ENCODE measurements at regions not wholly inside any gene's neighbourhood (a gene's known extent, or its start where the extent isn't known, plus 50 kb on each side); places are given as distances from the start of the nearest gene placed in this dataset.
"Not testable (repeated sequence)": the region's sequence is repeated elsewhere in the genome, so short reads cannot be mapped to it uniquely, and the experiment has no call there.

DNA sequence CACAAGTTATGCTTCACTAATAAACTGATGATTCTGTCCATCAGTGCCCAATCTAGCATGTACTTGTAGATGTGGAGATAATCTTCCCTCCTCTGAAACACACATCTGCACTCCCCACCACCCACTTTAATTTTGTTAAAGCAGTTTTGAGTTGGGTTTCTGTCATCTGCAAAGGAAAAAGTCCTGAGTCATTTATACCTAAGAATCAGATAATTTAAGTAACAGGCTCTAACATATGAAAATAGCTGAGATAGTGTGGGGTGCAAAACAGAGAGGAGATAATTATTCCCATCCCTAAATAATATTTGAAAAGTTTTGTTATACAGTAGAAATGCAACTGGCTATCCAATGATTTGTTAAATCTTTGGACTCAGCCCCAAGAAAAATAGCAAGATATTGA is 67.7 kb upstream of the ALOX12 start:
- Histone ChIP-seq H3K9me3 (replicated peaks in 1 of 3) (no peaks in the 10 kb centered on the region), H3K27ac (no peak overlapping the region), H3K27me3 (no peaks in the 10 kb centered on the region), H3K36me3 (replicated peaks in 1 of 2) (no peaks in the 10 kb centered on the region), H3K4me1 (replicated peaks in 1 of 2) (no peaks in the 10 kb centered on the region), H3K4me3 (no peak overlapping the region)
- intact Hi-C loops (cut with DNase I) = no loop called here
- DNase-seq = no peak
- TF ChIP-seq POLR2A (IDR thresholded peaks at IDR 0.05) = no peak
- TF ChIP-seq, protein P1, sequence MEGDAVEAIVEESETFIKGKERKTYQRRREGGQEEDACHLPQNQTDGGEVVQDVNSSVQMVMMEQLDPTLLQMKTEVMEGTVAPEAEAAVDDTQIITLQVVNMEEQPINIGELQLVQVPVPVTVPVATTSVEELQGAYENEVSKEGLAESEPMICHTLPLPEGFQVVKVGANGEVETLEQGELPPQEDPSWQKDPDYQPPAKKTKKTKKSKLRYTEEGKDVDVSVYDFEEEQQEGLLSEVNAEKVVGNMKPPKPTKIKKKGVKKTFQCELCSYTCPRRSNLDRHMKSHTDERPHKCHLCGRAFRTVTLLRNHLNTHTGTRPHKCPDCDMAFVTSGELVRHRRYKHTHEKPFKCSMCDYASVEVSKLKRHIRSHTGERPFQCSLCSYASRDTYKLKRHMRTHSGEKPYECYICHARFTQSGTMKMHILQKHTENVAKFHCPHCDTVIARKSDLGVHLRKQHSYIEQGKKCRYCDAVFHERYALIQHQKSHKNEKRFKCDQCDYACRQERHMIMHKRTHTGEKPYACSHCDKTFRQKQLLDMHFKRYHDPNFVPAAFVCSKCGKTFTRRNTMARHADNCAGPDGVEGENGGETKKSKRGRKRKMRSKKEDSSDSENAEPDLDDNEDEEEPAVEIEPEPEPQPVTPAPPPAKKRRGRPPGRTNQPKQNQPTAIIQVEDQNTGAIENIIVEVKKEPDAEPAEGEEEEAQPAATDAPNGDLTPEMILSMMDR (IDR thresholded peaks at IDR 0.05) = no peak

DNA sequence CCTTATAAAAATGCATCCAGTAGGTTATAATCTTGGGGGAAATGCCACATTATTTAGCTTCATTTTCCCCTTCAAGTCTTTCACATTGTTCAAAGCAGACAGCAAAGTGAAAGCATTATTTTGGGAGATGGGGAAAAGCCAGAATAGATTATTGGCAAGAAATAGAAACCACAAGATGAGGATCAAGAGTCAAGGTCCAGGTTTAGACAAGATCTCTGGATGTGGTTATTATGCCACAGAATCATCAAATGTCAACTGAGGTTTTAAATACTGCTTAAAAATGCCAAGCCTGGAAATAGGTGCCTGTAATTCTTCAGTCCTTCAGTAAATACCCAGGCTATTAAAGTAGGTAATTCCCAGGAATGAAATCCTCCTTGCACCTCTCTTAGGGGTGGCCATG is 65.1 kb upstream of the ALOX12 start:
- DNase-seq = no peak
- Histone ChIP-seq H3K36me3 (replicated peaks in 1 of 2) (no peaks in the 10 kb centered on the region), H3K27me3 (no peaks in the 10 kb centered on the region), H3K9me3 (replicated peaks in 1 of 3) (no peaks in the 10 kb centered on the region), H3K27ac (no peak overlapping the region), H3K4me3 (no peak overlapping the region), H3K4me1 (replicated peaks in 1 of 2) (no peaks in the 10 kb centered on the region)
- TF ChIP-seq, protein P1 (IDR thresholded peaks at IDR 0.05) = no peak
- no peak for TF ChIP-seq POLR2A (IDR thresholded peaks at IDR 0.05)
- intact Hi-C loops (cut with DNase I) = no loop called here

DNA sequence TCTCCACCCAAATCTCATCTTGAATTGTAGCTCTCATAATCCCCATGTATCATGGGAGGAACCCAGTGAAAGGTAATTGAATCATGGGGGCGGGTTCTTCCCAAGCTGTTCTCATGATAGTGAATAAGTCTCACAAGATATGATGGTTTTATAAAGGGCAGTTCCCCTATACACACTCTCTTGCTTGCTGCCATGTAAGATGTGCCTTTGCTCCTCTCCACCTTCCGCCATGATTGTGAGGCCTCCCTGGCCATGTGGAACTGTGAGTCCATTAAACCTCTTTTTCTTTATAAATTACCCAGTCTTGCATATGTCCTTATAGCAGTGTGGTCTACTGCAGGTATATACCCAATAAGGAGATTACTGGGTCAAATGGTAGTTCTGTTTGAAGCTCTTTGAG is 61.3 kb upstream of the ALOX12 start:
- H3K4me1 ChIP-seq (replicated peaks in 1 of 2); DNase-seq; intact Hi-C loops (cut with DNase I); H3K36me3 ChIP-seq (replicated peaks in 1 of 2); H3K4me3 ChIP-seq; H3K9me3 ChIP-seq (replicated peaks in 1 of 3); H3K27ac ChIP-seq; H3K27me3 ChIP-seq: not testable (repeated sequence)
- 57 to 75% (median 61%) methylated on average over 2 of the region's 2 CpGs for WGBS, 4 donors

DNA sequence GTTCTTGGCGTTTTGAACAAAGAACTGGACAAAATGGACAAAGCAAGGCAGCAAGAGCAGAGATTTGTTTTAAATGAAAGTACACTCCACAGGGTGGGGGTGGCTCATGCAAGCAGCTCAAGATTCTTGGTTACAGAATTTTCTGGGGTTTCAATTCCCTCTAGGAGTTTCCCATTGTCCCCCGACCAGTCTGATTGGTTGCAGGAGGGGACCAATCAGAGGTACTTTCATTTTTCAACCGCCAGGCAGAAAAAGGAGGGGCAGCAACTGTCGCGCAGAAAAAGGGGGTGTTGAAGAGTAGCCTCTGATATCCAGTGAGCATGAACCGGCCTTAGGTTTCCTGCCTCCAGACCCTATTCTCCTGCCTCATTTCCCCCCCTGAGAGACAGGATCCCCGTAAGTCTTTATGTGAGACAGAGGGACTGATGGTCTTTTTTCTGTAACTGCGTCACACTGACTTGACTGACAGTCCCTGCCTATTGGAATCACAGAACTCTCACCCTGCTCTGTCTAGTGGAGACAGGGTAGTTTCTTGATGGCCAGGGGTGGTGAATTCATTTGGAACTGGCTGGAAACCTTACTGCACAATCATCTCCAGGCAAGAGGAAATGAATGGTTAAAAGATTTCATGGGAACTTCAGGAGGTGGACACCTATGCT is 59.4 kb upstream of the ALOX12 start:
- no peaks in the 10 kb centered on the region for H3K9me3 ChIP-seq (replicated peaks in 1 of 3)
- no peak for TF ChIP-seq POLR2A (IDR thresholded peaks at IDR 0.05)
- TF ChIP-seq, protein P1 (IDR thresholded peaks at IDR 0.05) = no peak
- intact Hi-C loops (cut with DNase I) = no loop called here
- peak overlapping the region in 1 of 4 donors; percentile 51 for H3K4me3 ChIP-seq
- WGBS, 4 donors = 49 to 59% (median 59%) methylated on average over 8 of the region's 8 CpGs
- peak; percentile 31 to 70 (median 52) for DNase-seq
- no peaks in the 10 kb centered on the region for H3K4me1 ChIP-seq (replicated peaks in 1 of 2)
- H3K27ac ChIP-seq = peak overlapping the region in 3 of 5 donors; percentile 37 to 65 (median 65)
- no peaks in the 10 kb centered on the region for H3K27me3 ChIP-seq
- H3K36me3 ChIP-seq (replicated peaks in 1 of 2) = no peaks in the 10 kb centered on the region

DNA sequence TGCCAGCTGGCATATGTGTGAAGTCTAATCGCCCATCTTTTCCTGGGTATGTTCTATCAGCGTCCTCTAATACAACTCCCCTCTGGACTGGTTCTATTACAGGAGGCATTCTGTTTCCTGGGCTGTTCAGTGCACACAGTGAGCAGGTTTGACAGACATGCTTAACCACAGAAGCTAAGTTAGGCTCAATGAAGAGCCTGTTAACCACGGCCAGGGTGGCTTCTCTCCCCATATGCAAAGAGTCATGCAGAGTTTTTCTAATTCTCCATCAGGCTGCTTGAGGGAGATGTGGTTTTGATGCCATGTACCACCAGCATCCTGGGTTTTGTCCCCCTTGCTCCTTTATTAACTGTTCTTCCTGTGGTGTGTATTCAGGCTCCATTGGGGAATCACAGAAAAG is 57.2 kb upstream of the ALOX12 start:
- intact Hi-C loops (cut with DNase I) = no loop called here
- 64 to 90% (median 73%) methylated on average over 3 of the region's 3 CpGs for WGBS, 4 donors

More for the DNA sequence above, 57.2 kb upstream of the ALOX12 start:
- H3K36me3 ChIP-seq (replicated peaks in 1 of 2) = no peaks in the 10 kb centered on the region
- no peak overlapping the region for H3K27ac ChIP-seq
- H3K9me3 ChIP-seq (replicated peaks in 1 of 3) = no peaks in the 10 kb centered on the region
- DNase-seq = no peak
- no peaks in the 10 kb centered on the region for H3K27me3 ChIP-seq
- no peaks in the 10 kb centered on the region for H3K4me1 ChIP-seq (replicated peaks in 1 of 2)
- TF ChIP-seq POLR2A (IDR thresholded peaks at IDR 0.05) = no peak
- TF ChIP-seq, protein P1 (IDR thresholded peaks at IDR 0.05) = no peak
- no peak overlapping the region for H3K4me3 ChIP-seq

Measured in adrenal gland (tissue), 9 donors.